GM12874 (cell line): ENCODE measurements at regions not wholly inside any gene's neighbourhood (a gene's known extent, or its start where the extent isn't known, plus 50 kb on each side); places are given as distances from the start of the nearest gene placed in this dataset.

Experiments used
- CTCF ChIP-seq: IDR thresholded peaks from 2 replicates; pipeline ENCODE4 v1.5.1; 2011; ENCODE audit warnings: low read depth, mild to moderate bottlenecking, control low read depth, low read length, moderate library complexity; ENCODE audit not compliant: insufficient read depth

- no peak for TF ChIP-seq CTCF
Measured at GRCh38 chr1:164479242-164479641, 79.7 kb upstream of the PBX1 start.

GRCh38 chr1:164480285-164480907 lies 78.6 kb upstream of the PBX1 start:
- no peak for TF ChIP-seq CTCF

GRCh38 chr1:164495905-164496304 lies 63.1 kb upstream of the PBX1 start:
- no peak for TF ChIP-seq CTCF

- TF ChIP-seq CTCF, result no peak
Measured at GRCh38 chr1:164498792-164499191, 60.2 kb upstream of the PBX1 start.

GRCh38 chr1:164504749-164505148 lies 54.2 kb upstream of the PBX1 start:
- no peak for TF ChIP-seq CTCF
